Keratinocyte (primary cell): ENCODE measurements at regions not wholly inside any gene's neighbourhood (a gene's known extent, or its start where the extent isn't known, plus 50 kb on each side); places are given as distances from the start of the nearest gene placed in this dataset.

ENCODE experiments used
- DNase-seq: peaks from one replicate; pipeline ENCODE4 v3.0.0-alpha.2; 2011; ENCODE audit warnings: low read depth, missing footprints, low spot score
- FAIRE-seq: peaks from 2 replicates; lab custom pipeline; 2011; peaks lifted over from hg19 to GRCh38; lab: Jason Lieb, UNC
- H2AFZ ChIP-seq: 2 replicates; pipeline ENCODE4 v1.6.0; 2012; ENCODE audit warnings: low read length, control low read depth, inconsistent platforms; ENCODE audit not compliant: control insufficient read depth
- H3K27ac ChIP-seq: 2 replicates; pipeline ENCODE4 v1.5.1; 2011; ENCODE audit warnings: low read length; ENCODE audit not compliant: control insufficient read depth, insufficient read depth
- H3K27me3 ChIP-seq: 3 replicates; pipeline ENCODE4 v1.6.0; 2011; ENCODE audit warnings: low read length; ENCODE audit not compliant: control insufficient read depth, insufficient read depth; ENCODE audit errors: extremely low read depth
- H3K36me3 ChIP-seq, 2 experiments: 2 replicates in 1 of 2; 3 replicates in 1 of 2; pipeline ENCODE4 v1.5.1; 2011; ENCODE audit warnings: low read length in 2 of 2, mild to moderate bottlenecking in 1 of 2; ENCODE audit not compliant: control insufficient read depth in 2 of 2, insufficient read depth in 2 of 2; ENCODE audit errors: extremely low read depth in 1 of 2
- H3K4me1 ChIP-seq: 3 replicates; pipeline ENCODE4 v1.5.1; 2011; ENCODE audit warnings: low read length; ENCODE audit not compliant: control insufficient read depth, insufficient read depth; ENCODE audit errors: extremely low read depth
- H3K4me2 ChIP-seq: 3 replicates; pipeline ENCODE4 v1.6.0; 2011; ENCODE audit warnings: low read depth, low read length; ENCODE audit not compliant: control insufficient read depth, insufficient read depth; ENCODE audit errors: extremely low read depth
- H3K4me3 ChIP-seq, 3 experiments: fragments of 200-600 bp in 1 of 3; sonication (generic) in 1 of 3; 2 replicates in 2 of 3; 3 replicates in 1 of 3; pipeline ENCODE4 v1.5.1; 2011 to 2016; ENCODE audit warnings: low read length in 3 of 3, mild to moderate bottlenecking in 3 of 3, control low read depth in 2 of 3, inconsistent platforms in 1 of 3, low read depth in 1 of 3, mixed read lengths in 1 of 3, mixed run types in 1 of 3, moderate library complexity in 1 of 3; ENCODE audit not compliant: control insufficient read depth in 2 of 3, insufficient read depth in 2 of 3; ENCODE audit errors: extremely low read depth in 1 of 3
- H3K79me2 ChIP-seq: 2 replicates; pipeline ENCODE4 v1.6.0; 2012; ENCODE audit warnings: low read length; ENCODE audit not compliant: control insufficient read depth, insufficient read depth
- H3K9ac ChIP-seq: 3 replicates; pipeline ENCODE4 v1.6.0; 2011; ENCODE audit warnings: low read length; ENCODE audit not compliant: control insufficient read depth, insufficient read depth; ENCODE audit errors: extremely low read depth
- H3K9me1 ChIP-seq: 3 replicates; pipeline ENCODE4 v1.6.0; 2011; ENCODE audit warnings: low read length; ENCODE audit not compliant: control insufficient read depth, insufficient read depth; ENCODE audit errors: extremely low read depth
- H3K9me3 ChIP-seq: 2 replicates; pipeline ENCODE4 v1.5.1; 2012; ENCODE audit warnings: low read depth, low read length; ENCODE audit not compliant: control insufficient read depth
- H4K20me1 ChIP-seq: 3 replicates; pipeline ENCODE4 v1.6.0; 2011; ENCODE audit warnings: low read length; ENCODE audit not compliant: control insufficient read depth, insufficient read depth; ENCODE audit errors: extremely low read depth
- CTCF ChIP-seq, 3 experiments: IDR thresholded peaks in 1 of 3; conservative IDR thresholded peaks in 1 of 3; optimal IDR thresholded peaks in 1 of 3; 2 replicates in 2 of 3; 3 replicates in 1 of 3; pipeline versions ENCODE3 to v1.5.1; 2011; ENCODE audit warnings: low read length in 3 of 3, mild to moderate bottlenecking in 3 of 3, moderate library complexity in 2 of 3, control low read depth in 1 of 3, inconsistent platforms in 1 of 3; ENCODE audit not compliant: insufficient read depth in 2 of 3; ENCODE audit errors: extremely low read depth in 1 of 3
- EZH2 ChIP-seq: IDR thresholded peaks from one replicate; pipeline ENCODE4 v1.6.1; 2012; ENCODE audit warnings: inconsistent platforms, mild to moderate bottlenecking, low read length, moderate library complexity
- dilution Hi-C: fragments of 300-500 bp; cut with MboI; formaldehyde crosslinking; loops from one replicate; pipeline ENCODE4 v1.7.0; 2020; ENCODE audit warnings: low sequenced_read_pairs; ENCODE audit not compliant: extremely low pct_ligation_motif_present

GRCh38 chr2:57139179-57139578 lies 907.4 kb upstream of the VRK2 start:
- H3K4me1 ChIP-seq = no peaks in the 10 kb centered on the region
- H3K79me2 ChIP-seq = no peaks in the 10 kb centered on the region
- no peaks in the 10 kb centered on the region for H4K20me1 ChIP-seq
- dilution Hi-C loops = no loop called here
- H2AFZ ChIP-seq = no peak overlapping the region
- no peak overlapping the region for H3K4me2 ChIP-seq
- H3K27me3 ChIP-seq = no peaks in the 10 kb centered on the region
- no peaks in the 10 kb centered on the region for H3K36me3 ChIP-seq
- no peaks in the 10 kb centered on the region for H3K9me1 ChIP-seq
- H3K27ac ChIP-seq = no peak overlapping the region
- TF ChIP-seq EZH2 = no peak
- TF ChIP-seq CTCF (optimal IDR thresholded peaks at IDR 0.05 in 1 of 3, IDR thresholded peaks at IDR 0.05 in 1 of 3, conservative IDR thresholded peaks at IDR 0.05 in 1 of 3; ENCODE audit: extremely low read depth in 1 of 3, insufficient read depth in 2 of 3, low read length in 3 of 3) = no peak
- no peak overlapping the region for H3K9ac ChIP-seq
- no peaks in the 10 kb centered on the region for H3K9me3 ChIP-seq
- DNase-seq = no peak
- no peak overlapping the region for H3K4me3 ChIP-seq
- FAIRE-seq = no peak

GRCh38 chr2:57141269-57141668 lies 905.3 kb upstream of the VRK2 start:
- Histone ChIP-seq H3K27me3 (no peaks in the 10 kb centered on the region), H3K9me3 (no peaks in the 10 kb centered on the region), H4K20me1 (no peaks in the 10 kb centered on the region), H3K4me2 (no peak overlapping the region), H3K4me3 (no peak overlapping the region), H3K79me2 (no peaks in the 10 kb centered on the region), H2AFZ (no peak overlapping the region), H3K9me1 (no peaks in the 10 kb centered on the region), H3K36me3 (no peaks in the 10 kb centered on the region), H3K4me1 (no peaks in the 10 kb centered on the region), H3K9ac (no peak overlapping the region), H3K27ac (no peak overlapping the region)
- DNase-seq = no peak
- dilution Hi-C loops = no loop called here
- FAIRE-seq = no peak
- TF ChIP-seq CTCF (optimal IDR thresholded peaks at IDR 0.05 in 1 of 3, IDR thresholded peaks at IDR 0.05 in 1 of 3, conservative IDR thresholded peaks at IDR 0.05 in 1 of 3; ENCODE audit: extremely low read depth in 1 of 3, insufficient read depth in 2 of 3, low read length in 3 of 3) = no peak
- no peak for TF ChIP-seq EZH2
